ENCODE measurements at regions not wholly inside any gene's neighbourhood (a gene's known extent, or its start where the extent isn't known, plus 50 kb on each side); places are given as distances from the start of the nearest gene placed in this dataset.

- DNase-seq: no peak
- CTCF ChIA-PET: no interaction called here
- no peaks in the 10 kb centered on the region for H3K36me3 Mint-ChIP-seq (ENCODE audit: low read depth)
- no peaks in the 10 kb centered on the region for H3K4me1 Mint-ChIP-seq
- no peak overlapping the region for H3K27ac Mint-ChIP-seq
- H3K4me3 Mint-ChIP-seq: no peak overlapping the region
- ATAC-seq (ENCODE audit: low read depth): no peak
- H3K9me3 Mint-ChIP-seq: no peaks in the 10 kb centered on the region
- POLR2A ChIA-PET: no interaction called here
- intact Hi-C loops (cut with micrococcal nuclease): no loop called here
- no peak for TF ChIP-seq CTCF (IDR thresholded peaks at IDR 0.05)
- H3K27me3 Mint-ChIP-seq: no peaks in the 10 kb centered on the region
Measured at GRCh38 chr6:85124472-85125354, 325.2 kb upstream of the NT5E start.

GRCh38 chr6:85121158-85121557 lies 328.7 kb upstream of the NT5E start:
- Mint-ChIP-seq H3K27me3 (no peaks in the 10 kb centered on the region), H3K4me3 (no peak overlapping the region), H3K27ac (no peak overlapping the region), H3K9me3 (no peaks in the 10 kb centered on the region), H3K4me1 (no peaks in the 10 kb centered on the region), H3K36me3 (ENCODE audit: low read depth) (no peaks in the 10 kb centered on the region)
- CTCF ChIA-PET: no interaction called here
- intact Hi-C loops (cut with micrococcal nuclease): no loop called here
- POLR2A ChIA-PET: no interaction called here
- no peak for ATAC-seq (ENCODE audit: low read depth)
- no peak for DNase-seq
- TF ChIP-seq CTCF (IDR thresholded peaks at IDR 0.05): no peak

GRCh38 chr6:85118652-85119235 lies 331.1 kb upstream of the NT5E start:
- H3K27me3 Mint-ChIP-seq: no peaks in the 10 kb centered on the region
- DNase-seq: no peak
- no peak for ATAC-seq (ENCODE audit: low read depth)
- CTCF ChIA-PET: no interaction called here
- H3K4me1 Mint-ChIP-seq: no peaks in the 10 kb centered on the region
- POLR2A ChIA-PET: no interaction called here
- no peaks in the 10 kb centered on the region for H3K9me3 Mint-ChIP-seq
- no peak for TF ChIP-seq CTCF (IDR thresholded peaks at IDR 0.05)
- H3K27ac Mint-ChIP-seq: no peak overlapping the region
- intact Hi-C loops (cut with micrococcal nuclease): no loop called here
- no peak overlapping the region for H3K4me3 Mint-ChIP-seq
- H3K36me3 Mint-ChIP-seq (ENCODE audit: low read depth): no peaks in the 10 kb centered on the region

- no peak for ATAC-seq (ENCODE audit: low read depth)
- H3K36me3 Mint-ChIP-seq (ENCODE audit: low read depth): no peaks in the 10 kb centered on the region
Measured at GRCh38 chr6:85118233-85118632, 331.6 kb upstream of the NT5E start.

More at GRCh38 chr6:85118233-85118632, 331.6 kb upstream of the NT5E start:
- no peak overlapping the region for H3K27ac Mint-ChIP-seq
- no peak for TF ChIP-seq CTCF (IDR thresholded peaks at IDR 0.05)
- POLR2A ChIA-PET: no interaction called here
- H3K4me1 Mint-ChIP-seq: no peaks in the 10 kb centered on the region
- CTCF ChIA-PET: no interaction called here
- intact Hi-C loops (cut with micrococcal nuclease): no loop called here
- no peak for DNase-seq
- no peaks in the 10 kb centered on the region for H3K27me3 Mint-ChIP-seq
- H3K9me3 Mint-ChIP-seq: no peaks in the 10 kb centered on the region
- H3K4me3 Mint-ChIP-seq: no peak overlapping the region

All from activated B cell treated with CpG ODN at 0.5 μM for 24 hours (primary cell).